Stimulated activated CD4-positive, alpha-beta T cell treated with anti-CD3 and anti-CD28 coated beads, Interleukin-1b, Interleukin-23, amount 100 ng/mL, for 4 hours (primary cell): ENCODE measurements at regions not wholly inside any gene's neighbourhood (a gene's known extent, or its start where the extent isn't known, plus 50 kb on each side); places are given as distances from the start of the nearest gene placed in this dataset.

Experiments
- DNase-seq, 2 donors: peaks; one replicate each; pipeline ENCODE4 v3.0.0-alpha.2; 2020; ENCODE audit warnings: low read depth in 2 of 2

DNA sequence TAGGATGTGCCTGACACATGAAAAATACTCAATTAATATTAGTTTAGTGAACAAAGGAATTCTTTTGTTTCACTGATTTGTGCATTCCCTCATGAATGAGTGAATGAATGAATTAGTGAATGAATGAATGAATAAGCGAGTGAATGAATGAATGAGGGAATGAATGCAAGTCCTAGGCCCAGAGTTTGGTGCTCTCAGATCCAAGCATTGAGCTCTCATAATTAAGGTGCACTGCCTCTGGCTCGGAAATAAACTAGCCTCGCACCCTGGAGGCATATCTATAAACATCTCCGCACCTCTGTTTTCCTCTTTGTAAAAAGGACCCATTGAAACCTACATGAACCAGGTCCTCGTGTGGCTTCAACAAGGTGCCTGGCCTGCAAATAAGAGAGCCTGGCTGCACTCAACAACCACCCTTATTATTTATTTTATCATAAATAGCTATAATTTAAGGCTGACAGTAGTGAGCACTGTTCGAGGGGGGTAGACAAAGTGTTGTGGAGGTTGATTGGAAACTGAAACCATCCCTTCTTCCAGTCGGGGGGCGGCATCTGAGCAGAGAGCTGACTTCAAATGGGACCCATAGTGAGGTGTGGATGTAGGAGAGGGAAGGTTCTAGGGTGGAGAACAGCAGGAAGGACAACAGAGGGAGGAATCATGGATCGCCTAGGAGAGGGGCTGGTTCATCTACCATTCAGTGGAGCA is 316.8 kb downstream of the BCL11B start:
- DNase-seq: no peak

DNA sequence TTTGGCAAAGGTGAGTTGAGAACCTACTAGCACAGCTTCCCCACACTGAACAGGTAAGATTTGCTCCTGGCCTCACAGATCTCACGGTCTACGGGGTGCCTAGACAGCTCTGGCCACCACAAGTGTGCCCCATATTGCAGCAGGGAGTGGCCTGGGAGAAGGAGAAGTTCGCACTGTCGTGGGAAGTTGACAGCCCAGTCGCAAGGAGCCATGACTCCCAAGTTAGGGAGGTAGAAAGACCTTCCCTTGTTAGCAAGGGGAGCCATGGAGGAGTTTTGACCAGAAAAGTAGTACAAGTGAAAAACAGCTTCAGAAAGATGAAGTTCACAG is 316.3 kb downstream of the BCL11B start:
- DNase-seq: no peak

DNA sequence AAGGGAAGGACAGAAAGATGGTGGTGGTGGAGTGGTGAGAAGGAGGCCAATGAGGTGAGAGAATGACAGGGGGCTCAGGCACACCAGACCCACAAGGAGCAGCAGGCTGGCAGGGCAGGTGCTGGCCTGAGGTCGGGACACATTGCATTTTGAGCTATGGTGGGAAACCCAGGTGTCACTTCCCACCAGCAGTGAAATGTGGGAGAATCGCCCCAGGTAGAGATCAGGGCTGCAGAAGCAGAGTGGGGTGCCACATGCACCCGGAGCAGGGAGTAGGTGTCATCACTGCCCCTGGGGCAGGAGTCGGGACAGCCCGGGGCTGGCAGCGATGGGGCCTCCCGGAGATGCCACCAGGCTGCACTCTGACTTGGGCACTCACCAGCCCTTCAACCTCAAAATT is 315.8 kb downstream of the BCL11B start:
- no peak for DNase-seq

DNA sequence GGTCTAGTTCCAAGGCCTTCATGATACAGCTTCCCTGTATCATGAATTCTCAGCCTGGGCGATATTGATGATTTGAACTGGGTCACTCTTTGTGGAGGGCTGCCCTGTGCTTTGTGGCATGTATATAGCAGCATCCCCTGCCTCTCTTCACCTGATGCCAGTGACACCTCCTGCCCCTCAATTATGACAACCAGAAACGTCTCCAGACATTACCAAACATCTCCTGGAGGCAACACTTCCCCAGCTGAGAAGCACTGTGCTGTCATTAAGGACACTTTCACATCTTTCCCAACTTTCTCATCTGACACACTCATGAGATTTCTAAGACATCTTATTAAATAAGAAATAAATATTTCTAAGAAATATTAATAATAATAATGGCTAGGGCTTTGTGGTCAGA is 315.3 kb downstream of the BCL11B start:
- DNase-seq: no peak

DNA sequence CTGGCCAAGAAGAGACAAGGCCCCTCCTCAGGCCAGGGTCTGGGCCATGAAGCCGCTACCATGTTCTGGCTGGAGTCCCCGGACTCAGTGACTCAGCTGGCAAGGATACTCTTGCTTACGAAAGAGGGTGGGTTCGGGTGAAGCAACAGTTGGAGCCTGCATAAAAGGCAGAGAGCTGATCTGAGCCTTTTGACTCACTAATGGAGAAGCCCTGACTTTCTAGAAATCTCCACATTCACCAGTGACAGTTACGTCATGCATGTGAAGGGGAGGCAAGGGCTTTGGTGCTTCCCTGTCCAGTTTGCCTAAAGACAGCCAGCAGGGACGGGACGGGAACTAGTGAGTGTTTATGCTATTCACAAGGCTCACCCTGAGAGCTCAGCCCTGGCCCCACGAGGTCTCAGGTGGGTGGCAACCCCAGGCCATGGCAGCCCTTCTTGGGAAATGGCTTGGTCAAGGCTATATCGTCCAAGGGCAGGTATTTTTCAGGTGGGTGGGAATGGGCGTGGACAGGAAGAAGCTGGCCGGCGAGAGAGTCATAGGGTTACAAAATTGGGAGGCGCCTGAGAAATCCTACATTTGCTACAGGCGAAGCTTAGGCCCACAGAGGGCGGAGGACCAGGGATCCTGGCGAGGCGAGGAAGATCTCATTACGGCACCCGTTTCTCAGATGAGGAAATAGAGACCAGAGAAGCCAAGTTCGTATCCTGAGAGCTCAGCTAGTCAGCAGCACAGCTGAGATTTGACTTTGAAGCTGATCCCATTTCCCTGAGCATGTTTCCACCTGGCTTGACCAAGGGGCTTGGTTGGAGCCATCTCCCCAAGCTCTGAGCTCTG is 314.6 kb downstream of the BCL11B start:
- DNase-seq: no peak

DNA sequence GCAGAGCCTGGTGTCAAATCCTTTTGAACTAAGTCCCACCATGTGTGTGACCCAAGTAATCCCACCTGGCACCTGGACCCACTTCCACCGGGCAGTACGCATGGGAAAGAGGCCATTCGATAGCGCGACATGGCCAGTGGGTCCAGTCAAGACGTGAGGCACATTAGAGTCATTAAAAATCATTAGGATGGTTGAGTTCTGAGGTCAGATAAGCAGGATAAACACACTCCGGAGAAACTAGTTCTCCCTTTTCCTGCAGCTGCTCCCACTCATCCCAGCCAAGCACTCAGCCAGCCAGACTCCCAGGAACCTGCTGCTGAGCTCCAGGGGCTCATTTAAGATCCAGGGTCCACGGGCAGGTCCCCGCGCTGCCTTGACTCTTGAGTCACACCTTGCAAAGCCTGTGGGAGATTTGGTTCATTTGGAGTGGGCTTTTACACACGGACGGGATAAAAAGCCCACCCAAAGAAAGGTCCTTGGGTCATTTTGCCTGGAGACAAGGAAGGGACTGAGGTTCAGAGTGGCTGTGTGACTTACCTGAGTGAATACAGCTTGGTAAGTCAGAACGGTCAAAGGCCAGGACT is 313.9 kb downstream of the BCL11B start:
- no peak for DNase-seq

DNA sequence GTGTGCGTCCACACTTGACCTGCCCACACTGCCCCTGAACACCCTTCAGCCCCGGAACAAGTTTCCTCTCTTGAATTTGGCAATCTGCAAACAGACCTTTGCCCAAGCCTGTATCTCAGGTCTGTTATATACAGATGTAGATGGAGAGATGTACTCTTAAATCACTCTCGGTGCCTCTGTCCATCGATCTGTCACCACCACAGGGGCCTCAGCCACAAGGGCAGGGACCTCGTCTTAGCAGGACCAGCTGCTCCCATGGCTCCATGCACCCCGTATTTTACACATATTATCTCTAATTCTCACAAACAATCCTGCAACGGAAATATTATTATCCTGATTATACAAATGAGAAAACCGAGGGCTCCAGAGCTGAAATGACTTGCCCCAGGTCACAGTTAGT is 313.4 kb downstream of the BCL11B start:
- DNase-seq: no peak

DNA sequence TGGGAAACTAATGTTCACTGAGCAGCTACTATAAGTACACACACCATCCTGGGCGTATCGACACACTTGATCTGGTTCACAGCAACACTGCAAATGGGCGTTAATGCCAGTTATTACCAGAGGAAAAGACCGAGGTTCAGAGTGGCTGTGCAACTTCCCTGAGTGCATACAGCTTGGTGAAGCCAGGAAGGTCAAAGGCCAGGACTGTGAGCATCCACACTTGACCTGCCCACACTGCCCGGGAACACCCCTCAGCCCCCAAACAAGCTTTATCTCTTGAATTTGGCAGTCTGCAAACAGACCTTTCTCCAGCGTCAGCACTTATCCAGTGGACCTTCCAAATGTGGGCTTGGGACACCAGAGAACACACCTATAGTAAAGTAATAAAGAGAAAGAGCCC is 312.6 kb downstream of the BCL11B start:
- DNase-seq: no peak

DNA sequence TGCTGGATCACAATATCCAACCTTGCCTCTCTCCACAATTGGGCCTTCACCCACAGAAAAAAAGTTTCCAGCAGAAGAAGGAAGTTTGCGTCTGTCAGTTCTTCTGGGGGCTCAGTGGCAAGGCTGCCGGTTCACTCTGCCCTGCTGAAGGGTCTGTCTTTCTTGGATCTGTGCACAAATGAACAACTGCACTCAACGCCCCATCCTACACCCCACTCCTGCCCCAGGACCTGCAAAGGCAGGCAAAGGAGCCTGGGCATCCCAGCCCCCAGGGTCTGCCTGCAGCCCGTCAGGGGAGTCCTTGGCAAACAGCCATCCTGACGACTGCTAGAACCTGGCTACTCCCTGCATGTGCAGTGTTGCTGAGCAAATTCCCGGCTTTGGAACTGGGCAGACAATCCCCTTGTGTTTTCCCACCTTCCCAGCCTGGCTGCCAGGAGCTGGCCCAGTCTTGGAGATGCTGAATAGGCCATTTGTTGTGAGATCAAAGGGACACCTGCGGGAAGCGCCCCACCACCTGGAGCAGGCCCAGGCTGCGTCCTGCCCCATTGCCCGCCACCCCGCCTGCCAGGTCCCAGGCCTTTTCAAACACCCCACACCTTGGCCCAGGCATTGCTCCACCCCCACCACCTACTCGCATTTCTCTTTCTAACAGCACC is 311.9 kb downstream of the BCL11B start:
- no peak for DNase-seq

DNA sequence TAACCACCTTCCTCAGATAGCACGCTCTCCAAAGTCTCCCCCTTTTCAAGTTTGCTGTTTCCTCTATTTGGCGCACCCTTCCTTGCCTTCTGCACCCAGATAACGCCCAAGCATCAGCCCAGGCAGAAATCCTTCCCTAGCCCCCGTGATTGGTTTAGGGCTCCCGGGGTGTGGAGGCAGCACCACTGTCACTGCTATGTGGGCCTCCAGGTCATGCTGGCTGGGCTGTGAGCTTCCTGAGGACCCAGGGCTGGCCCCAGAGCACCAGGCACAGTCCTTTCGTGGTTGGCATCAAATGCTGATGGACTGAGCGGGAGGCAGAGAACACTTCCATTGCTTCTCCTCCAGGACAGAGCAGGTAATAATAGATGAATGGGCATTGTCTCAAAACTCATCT is 311.4 kb downstream of the BCL11B start:
- no peak for DNase-seq

DNA sequence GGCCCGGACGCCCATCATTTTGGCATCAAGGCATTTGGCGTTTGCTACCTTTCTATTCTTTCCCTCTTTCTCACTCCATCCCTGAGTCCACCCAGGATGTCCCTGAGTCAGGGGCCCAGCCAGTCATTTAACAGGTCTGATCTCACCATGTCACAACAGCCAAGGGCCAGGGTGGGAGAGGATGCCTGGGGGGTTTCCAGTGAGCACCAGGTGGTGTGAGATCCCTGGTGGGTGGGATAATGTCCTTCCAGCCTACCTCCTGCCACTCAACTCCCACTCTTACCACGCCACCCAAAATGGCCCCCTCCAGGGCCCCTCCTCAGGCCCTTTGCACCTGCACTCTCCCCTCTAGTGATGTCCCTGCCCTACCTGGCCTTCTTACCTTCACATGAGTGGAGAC is 310.8 kb downstream of the BCL11B start:
- DNase-seq: no peak

DNA sequence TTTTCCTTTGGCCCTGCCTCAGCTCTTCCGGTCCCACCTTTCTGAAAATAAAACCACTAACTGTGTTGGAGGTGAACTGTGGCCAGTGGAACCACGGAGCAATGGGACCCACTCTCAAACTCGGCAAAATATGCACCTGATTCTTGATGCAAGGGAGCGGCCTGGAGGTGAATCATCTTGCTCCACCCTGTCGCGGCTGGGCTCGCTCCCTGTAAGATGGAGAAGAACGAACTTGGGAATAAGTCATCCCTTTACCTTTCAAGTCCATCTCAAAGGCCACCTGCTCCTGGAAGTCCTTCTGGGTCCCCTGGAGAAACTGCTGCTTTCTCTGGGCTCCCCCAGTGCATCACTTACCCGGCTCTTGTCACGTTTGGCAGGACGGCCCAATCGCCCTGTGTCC is 309.9 kb downstream of the BCL11B start:
- no peak for DNase-seq

DNA sequence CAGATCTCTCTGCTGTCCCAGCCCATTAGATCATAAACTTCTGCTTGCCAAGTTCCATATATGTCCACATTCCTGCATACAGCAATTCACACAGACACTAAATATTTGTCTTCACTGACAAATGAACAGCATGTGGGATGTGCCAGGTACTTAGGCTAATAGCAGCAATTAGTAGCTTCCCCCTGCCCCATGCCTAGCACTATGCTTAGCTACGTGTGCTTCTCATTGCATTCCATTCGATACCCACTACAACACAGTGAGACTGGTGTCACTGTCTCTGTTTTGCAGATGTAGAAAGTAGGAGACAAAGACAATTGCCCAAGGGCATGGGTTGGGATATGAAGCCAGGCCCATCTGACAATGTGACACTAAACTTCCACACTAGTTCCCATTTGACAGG is 308.4 kb downstream of the BCL11B start:
- no peak for DNase-seq

DNA sequence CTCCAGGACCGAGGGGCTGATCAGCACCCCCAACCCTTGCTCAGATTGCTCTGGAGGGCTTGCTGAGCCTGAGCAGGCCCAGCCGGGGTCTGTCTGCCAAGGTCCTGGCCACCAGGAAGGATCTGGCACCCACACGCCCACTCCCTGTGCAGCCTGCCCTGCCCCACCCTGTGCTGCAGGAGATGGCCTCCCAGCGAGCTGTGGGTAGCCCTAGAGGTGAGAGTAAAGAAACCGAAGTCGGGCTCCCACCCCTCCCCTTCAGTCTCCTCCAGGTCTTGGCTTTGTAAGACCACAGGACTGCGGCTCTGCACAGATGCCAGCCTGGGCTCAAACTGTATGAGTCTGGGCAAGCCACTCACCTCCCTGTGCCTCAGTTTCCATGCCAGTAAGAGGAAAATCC is 307.8 kb downstream of the BCL11B start:
- DNase-seq: no peak

DNA sequence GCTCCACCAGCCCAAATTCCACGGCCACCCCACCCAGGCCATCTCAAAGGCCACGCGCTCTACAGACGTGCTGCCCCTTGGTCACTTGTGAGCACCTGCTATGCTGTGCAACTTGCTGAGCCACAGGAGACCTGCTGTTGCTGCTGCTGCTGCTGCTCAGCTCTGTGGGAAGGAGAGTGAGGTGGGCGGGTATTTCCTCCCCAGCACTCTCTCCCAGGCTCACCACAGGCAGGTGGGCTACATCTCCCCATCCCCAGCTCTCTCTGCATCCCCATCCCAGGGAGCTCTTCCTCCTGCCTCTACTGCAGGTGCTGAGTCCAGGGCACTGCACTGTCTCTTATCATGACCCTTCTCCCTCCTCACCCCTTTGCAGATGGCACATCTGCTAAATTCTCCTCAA is 306.9 kb downstream of the BCL11B start:
- DNase-seq: no peak

DNA sequence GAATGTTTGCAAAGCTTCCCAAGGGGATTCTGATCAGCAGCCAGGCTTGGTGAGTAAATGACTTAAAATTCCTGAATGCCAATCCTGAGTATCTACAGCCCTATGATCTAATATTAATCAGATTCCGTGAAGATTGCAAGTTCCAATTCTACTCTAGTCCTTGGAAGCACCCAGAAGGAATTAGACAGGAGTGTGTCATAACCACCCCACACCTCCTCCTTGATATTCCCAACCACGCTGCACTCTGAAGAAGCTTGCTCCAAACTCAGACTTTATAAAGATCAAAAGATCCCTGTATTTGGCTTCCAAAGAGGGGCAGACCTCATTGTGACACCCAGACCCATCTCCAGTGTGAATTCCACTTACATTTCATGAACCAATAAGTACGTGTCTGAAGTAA is 306.0 kb downstream of the BCL11B start:
- no peak for DNase-seq

DNA sequence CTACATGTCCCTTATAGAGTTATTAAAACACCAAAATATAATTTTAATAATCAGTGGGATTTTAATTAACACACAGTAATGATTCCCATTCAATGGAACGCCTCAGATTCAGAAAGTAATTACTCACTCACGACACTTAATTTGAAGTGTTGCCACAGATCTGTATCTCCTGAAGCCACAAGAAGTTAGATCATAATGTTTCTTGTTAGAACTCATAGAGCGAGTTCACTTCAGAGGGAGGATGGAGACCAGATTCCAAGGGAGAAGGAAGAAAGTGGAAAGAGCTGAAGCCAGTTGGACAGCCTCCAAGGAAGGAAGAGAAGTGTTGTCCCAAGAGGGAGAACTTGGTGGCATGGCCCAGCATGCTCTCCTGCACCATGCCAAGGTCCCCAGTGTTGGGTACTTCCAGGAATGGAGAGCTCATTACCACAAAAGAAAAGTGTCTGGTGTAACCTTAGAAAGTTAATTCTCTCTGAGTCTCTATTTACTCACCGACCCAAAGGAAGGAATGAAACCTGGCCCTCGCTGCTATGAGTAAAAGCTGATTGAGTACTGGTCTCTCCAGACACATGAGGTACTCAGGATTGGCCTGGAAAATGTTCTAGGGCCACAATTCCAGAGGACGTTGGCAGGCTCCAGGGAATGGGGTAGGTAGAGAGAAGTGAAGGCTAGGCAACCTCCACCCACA is 305.4 kb downstream of the BCL11B start:
- no peak for DNase-seq

DNA sequence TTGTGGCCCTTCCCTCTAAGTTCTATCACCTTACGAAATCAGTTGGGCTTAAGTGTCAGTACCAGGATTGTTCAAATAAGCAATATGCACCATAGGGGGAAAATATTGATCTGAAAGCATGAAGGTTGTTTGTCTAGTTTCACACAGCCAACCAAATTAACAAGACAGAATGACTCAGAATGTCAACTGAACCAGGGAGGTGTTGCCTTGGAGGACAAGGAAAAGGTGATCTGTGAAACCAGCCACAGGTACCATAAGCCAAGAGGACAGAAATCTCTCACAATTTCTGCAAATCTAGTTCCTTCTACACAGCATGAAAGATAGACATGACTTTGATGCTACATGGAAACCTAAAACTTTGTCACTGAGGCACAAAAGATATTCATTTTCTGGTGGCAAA is 297.9 kb downstream of the BCL11B start:
- DNase-seq: no peak

DNA sequence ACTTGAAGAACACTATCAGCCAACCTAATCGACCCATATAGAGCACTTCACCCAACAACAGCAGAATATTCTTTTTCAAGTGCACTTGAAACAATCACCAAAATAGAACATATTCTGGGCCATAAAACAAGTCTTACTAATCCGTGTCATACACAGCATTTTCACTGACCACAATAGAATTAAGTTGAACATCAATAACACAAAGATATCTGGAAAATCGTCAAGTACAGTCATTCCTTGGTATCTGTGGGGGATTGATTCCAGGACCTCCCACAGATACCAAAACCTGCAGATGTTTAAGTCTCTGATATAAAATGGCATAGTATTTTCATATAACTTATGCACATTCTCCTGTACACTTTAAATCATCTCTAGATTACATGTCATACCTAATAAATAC is 295.7 kb downstream of the BCL11B start:
- no peak for DNase-seq

DNA sequence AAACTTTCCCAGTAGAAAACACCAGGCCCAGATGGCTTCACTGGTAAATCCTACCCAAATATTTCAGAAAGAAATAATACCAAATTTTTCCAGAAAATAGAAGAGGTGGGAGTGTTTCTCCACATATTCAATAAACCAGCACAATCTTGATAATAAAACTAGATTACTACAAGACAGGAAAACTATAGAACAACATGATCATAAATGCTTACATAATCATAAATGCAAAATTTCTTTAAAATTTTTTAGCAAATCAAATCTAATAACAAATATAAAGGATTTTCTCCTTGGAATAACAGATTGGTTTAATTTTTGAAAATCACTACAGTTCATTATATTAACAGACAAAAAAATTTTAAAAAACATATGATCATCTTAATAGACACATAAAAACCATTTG is 294.5 kb downstream of the BCL11B start:
- no peak for DNase-seq

DNA sequence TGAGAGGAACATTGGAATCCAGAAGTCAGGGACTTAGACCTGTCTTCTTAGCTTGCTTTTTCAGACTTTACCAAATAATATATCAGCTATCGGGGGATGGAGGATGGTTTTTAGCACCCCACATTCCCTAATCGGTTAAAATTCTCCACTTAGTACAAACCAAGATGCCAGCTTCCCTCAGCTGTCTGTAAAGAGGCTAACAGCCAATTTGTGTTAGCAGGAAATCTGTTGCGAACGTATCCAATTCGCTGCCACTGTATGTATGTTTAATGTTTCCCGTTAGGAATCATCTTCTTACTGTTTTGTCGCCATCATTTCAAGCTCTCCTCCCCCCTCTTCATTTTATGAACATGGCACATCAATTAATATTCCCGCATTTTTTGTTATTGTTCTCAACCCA is 289.0 kb downstream of the BCL11B start:
- no peak for DNase-seq

DNA sequence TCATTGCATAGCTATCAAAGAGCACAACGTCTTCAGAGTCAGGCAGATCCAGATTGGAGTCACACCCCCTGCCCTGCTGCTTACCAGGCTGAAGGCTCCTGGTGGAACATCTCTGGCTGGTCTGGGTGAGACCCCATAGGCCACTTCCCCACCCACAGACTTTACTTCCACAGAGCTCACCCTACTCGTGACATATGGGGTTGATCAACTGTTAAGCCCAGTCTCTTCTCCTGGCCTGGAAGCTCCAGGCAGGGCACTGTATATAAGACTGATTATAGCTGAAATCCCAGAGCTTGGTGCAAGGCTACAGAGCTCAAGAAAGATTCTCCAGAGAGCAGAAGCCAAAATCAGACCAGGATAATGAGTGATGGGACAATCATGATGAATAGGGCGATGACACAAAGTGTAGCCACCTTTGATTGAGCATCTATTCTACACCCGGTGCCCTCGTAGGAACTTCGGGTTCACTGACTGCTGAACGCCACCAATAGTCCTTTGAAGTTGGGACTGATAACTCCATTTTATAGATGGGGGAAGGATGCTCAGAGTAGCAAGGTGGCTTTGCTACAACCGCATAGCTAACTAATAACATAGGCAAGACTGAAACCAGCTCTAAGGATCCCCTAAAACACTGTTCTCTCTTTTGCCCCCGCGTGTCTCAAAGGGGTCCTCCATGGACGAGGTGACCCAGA is 287.8 kb downstream of the BCL11B start:
- no peak for DNase-seq
